Left lung (tissue), 4 donors: ENCODE measurements at regions not wholly inside any gene's neighbourhood (a gene's known extent, or its start where the extent isn't known, plus 50 kb on each side); places are given as distances from the start of the nearest gene placed in this dataset.

Experiments
- ATAC-seq: fragments of 200-7000 bp; cut with Tn5 transposase; one replicate; pipeline ENCODE4 v1.9.1; 2020; ENCODE audit warnings: moderate library complexity
- DNase-seq, 4 donors: peaks; one replicate each; pipeline ENCODE4 v3.0.0-alpha.2; 2013 to 2020
- H3K27ac ChIP-seq, 2 donors: fragments of 200-600 bp; sonication (generic) in 1 of 2; one replicate each; pipeline versions ENCODE4 v1.5.0 to v1.8.0; 2020 to 2021
- H3K27me3 ChIP-seq, 2 donors: fragments of 200-600 bp; sonication (generic) in 1 of 2; one replicate each; pipeline versions ENCODE4 v1.5.0 to v1.8.0; 2020 to 2021
- H3K36me3 ChIP-seq, 2 donors: fragments of 200-600 bp; sonication (generic) in 1 of 2; one replicate each; pipeline versions ENCODE4 v1.5.0 to v1.8.0; 2020 to 2021
- H3K4me1 ChIP-seq, 2 donors: fragments of 200-600 bp; one replicate each; pipeline ENCODE4 v1.8.0; 2021
- H3K4me3 ChIP-seq, 2 donors: fragments of 200-600 bp; sonication (generic) in 1 of 2; one replicate each; pipeline versions ENCODE4 v1.5.0 to v1.8.0; 2020 to 2021; ENCODE audit warnings: mild to moderate bottlenecking in 1 of 2
- H3K9me3 ChIP-seq, 2 donors: fragments of 200-600 bp; sonication (generic) in 1 of 2; one replicate each; pipeline versions ENCODE4 v1.5.0 to v1.8.0; 2020 to 2021
- CTCF ChIP-seq, 2 donors: fragments of 200-600 bp; sonication (generic) in 1 of 2; IDR thresholded peaks; one replicate each; pipeline versions ENCODE4 v1.5.0 to v1.8.0; 2021; ENCODE audit warnings: antibody characterized with exemption in 2 of 2
- intact Hi-C, 2 donors: fragments of 100-400 bp; cut with DNase I; formaldehyde crosslinking; loops; one replicate each; pipeline versions ENCODE4 v1.11.2 to v1.14.2; 2022
- donor health status: DM: no; HTN: yes; CAD: no.
- donor health status: DM: no; HTN: no; CAD: no.

DNA sequence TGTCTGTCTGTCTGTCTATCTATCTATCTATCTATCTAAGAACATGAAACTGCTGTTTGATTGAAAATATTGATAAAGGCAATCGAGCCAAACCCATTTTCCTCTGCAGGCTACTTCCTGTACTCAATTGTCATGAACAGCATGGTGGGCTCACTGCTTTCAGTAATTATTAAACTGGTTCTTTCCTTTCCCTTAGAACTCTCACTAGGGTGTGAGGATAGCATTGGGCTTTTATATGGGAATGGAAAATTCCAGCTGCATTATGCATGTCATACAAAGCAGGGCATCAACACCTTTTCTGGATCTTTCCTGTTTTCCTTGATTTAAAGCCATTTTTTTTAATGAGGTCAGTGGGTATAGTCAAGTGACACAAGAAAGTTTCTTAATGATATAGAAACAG lies 161.0 kb upstream of the SYNCRIP start:
- TF ChIP-seq CTCF (IDR thresholded peaks at IDR 0.05), result no peak
- H3K36me3 ChIP-seq, result no peaks in the 10 kb centered on the region

DNA sequence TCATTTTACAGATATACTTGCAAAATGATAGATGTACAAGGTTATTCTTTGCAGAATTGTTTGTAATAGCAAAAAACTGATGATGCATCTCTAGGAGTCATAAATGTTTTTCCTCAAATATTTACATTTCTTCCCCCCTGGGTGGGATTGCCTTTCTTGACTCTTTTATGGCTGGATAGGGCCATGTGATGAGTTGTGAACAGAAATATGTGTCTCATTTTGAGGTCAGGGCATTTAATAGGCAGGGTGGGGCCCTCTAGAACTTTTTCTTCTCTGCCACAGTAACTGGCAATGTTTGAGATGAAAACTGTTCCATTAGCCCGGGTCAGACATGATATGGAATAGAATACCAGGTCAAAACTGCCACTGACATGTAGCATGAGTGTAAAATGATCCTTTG lies 159.5 kb upstream of the SYNCRIP start:
- no peaks in the 10 kb centered on the region for H3K36me3 ChIP-seq
- H3K4me1 ChIP-seq, result no peaks in the 10 kb centered on the region
- no peak for TF ChIP-seq CTCF (IDR thresholded peaks at IDR 0.05)
- DNase-seq (no peak), ATAC-seq (no peak)
- no peak overlapping the region for H3K4me3 ChIP-seq
- no peaks in the 10 kb centered on the region for H3K9me3 ChIP-seq
- H3K27ac ChIP-seq, result no peak overlapping the region
- H3K27me3 ChIP-seq, result no peaks in the 10 kb centered on the region
- intact Hi-C loops, result no loop called here

More for the DNA sequence above, 161.0 kb upstream of the SYNCRIP start:
- no peaks in the 10 kb centered on the region for H3K27me3 ChIP-seq
- DNase-seq (no peak), ATAC-seq (no peak)
- intact Hi-C loops, result no loop called here
- H3K4me1 ChIP-seq, result no peaks in the 10 kb centered on the region
- H3K9me3 ChIP-seq, result peaks cover 0 to 10% of the 10 kb centered on the region in 2 donors
- H3K4me3 ChIP-seq, result no peak overlapping the region
- H3K27ac ChIP-seq, result no peak overlapping the region

GRCh38 chr6:85798931-85799652 lies 156.4 kb upstream of the SYNCRIP start:
- Histone ChIP-seq H3K27ac (no peak overlapping the region), H3K27me3 (no peaks in the 10 kb centered on the region), H3K36me3 (no peaks in the 10 kb centered on the region), H3K9me3 (no peaks in the 10 kb centered on the region), H3K4me1 (no peaks in the 10 kb centered on the region), H3K4me3 (no peak overlapping the region)
- intact Hi-C loops, result no loop called here
- ATAC-seq, result no peak
- TF ChIP-seq CTCF (IDR thresholded peaks at IDR 0.05), result no peak
- peak in 2 of 4 donors; percentile 5 to 24 for DNase-seq

- TF ChIP-seq CTCF (IDR thresholded peaks at IDR 0.05), result no peak
- H3K4me3 ChIP-seq, result no peak overlapping the region
- no peaks in the 10 kb centered on the region for H3K4me1 ChIP-seq
- no peaks in the 10 kb centered on the region for H3K9me3 ChIP-seq
- H3K27me3 ChIP-seq, result no peaks in the 10 kb centered on the region
- intact Hi-C loops, result no loop called here
- no peak for ATAC-seq
- H3K36me3 ChIP-seq, result no peaks in the 10 kb centered on the region
- H3K27ac ChIP-seq, result no peak overlapping the region
- DNase-seq, result peak in 1 of 4 donors; percentile 13
Observed at GRCh38 chr6:85797993-85798392, 155.3 kb upstream of the SYNCRIP start.

DNA sequence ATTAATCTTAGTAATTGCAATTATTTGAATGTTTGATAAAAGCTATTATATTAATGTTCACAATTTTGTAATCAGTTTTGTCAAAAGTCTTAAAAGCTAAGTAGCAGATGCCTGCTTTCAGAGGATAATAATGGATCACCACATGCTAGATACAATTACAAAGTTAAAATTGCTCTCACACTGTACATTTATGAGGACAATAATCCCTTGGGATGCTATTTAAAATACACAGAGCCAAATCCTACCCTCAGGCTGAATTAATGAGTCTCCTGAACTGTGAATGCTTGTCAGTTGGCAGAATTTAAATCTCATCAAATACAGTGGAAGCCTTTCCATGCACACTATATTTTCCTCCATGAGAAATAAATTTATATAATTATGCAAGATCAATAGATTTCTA lies 153.3 kb upstream of the SYNCRIP start:
- TF ChIP-seq CTCF (IDR thresholded peaks at IDR 0.05), result no peak
- H3K27me3 ChIP-seq, result no peaks in the 10 kb centered on the region
- ATAC-seq (no peak), DNase-seq (no peak)
- no peaks in the 10 kb centered on the region for H3K4me1 ChIP-seq
- H3K27ac ChIP-seq, result no peak overlapping the region
- no peak overlapping the region for H3K4me3 ChIP-seq
- H3K36me3 ChIP-seq, result no peaks in the 10 kb centered on the region
- H3K9me3 ChIP-seq, result no peaks in the 10 kb centered on the region
- intact Hi-C loops, result no loop called here
